HL-60 (cell line): ENCODE measurements at regions not wholly inside any gene's neighbourhood (a gene's known extent, or its start where the extent isn't known, plus 50 kb on each side); places are given as distances from the start of the nearest gene placed in this dataset.

Experiments
- DNase-seq, 2 experiments: peaks; one replicate each; pipeline ENCODE4 v3.0.0-alpha.2; 2010 to 2020; ENCODE audit warnings: low read depth in 1 of 2, low spot score in 1 of 2
- H3K27ac ChIP-seq: fragments of 250-450 bp; sonication (Bioruptor Pico); replicated peaks from 2 replicates; pipeline ENCODE4 v1.5.1; 2020; ENCODE audit warnings: mild to moderate bottlenecking, moderate library complexity
- H3K27me3 ChIP-seq: fragments of 250-450 bp; sonication (Bioruptor Pico); 2 replicates; pipeline ENCODE4 v1.5.1; 2021; ENCODE audit warnings: mild to moderate bottlenecking, moderate library complexity; ENCODE audit not compliant: insufficient read depth, poor library complexity, severe bottlenecking
- H3K4me3 ChIP-seq: replicated peaks from 2 replicates; pipeline ENCODE4 v1.5.1; 2011; ENCODE audit warnings: mild to moderate bottlenecking, control low read depth, low read length; ENCODE audit not compliant: insufficient read depth
- CTCF ChIP-seq: IDR thresholded peaks from one replicate; pipeline ENCODE4 v1.5.1; 2011; ENCODE audit warnings: low read length, control low read depth, inconsistent platforms; ENCODE audit not compliant: insufficient read depth
- GABPA ChIP-seq: IDR thresholded peaks from 2 replicates; pipeline ENCODE4 v1.6.1; 2012; ENCODE audit warnings: low read depth
- POLR2AphosphoS5 ChIP-seq: IDR thresholded peaks from 2 replicates; pipeline ENCODE4 v1.6.1; 2012; ENCODE audit warnings: low read depth
- REST ChIP-seq: IDR thresholded peaks from 2 replicates; pipeline ENCODE4 v1.6.1; 2012; ENCODE audit warnings: low read depth; ENCODE audit not compliant: insufficient replicate concordance
- SPI1 ChIP-seq: IDR thresholded peaks from 2 replicates; pipeline ENCODE4 v1.6.1; 2012; ENCODE audit warnings: low read depth, mild to moderate bottlenecking, borderline replicate concordance

GRCh38 chrX:39983715-39984114, 114.0 kb downstream of the BCOR start:
- Histone ChIP-seq H3K27me3 (no peaks in the 10 kb centered on the region), H3K27ac (no peak overlapping the region), H3K4me3 (no peak overlapping the region)
- TF ChIP-seq POLR2AphosphoS5, result no peak
- TF ChIP-seq CTCF, result no peak
- TF ChIP-seq REST, result no peak
- TF ChIP-seq GABPA, result no peak
- no peak for TF ChIP-seq SPI1
- DNase-seq, result no peak

- DNase-seq, result no peak
- no peak overlapping the region for H3K27ac ChIP-seq
- TF ChIP-seq REST (no peak), CTCF (no peak), GABPA (no peak), SPI1 (no peak), POLR2AphosphoS5 (no peak)
- H3K4me3 ChIP-seq, result no peak overlapping the region
- no peaks in the 10 kb centered on the region for H3K27me3 ChIP-seq
Observed at GRCh38 chrX:39984191-39984956, 113.4 kb downstream of the BCOR start.

GRCh38 chrX:39985071-39985470, 112.7 kb downstream of the BCOR start:
- Histone ChIP-seq H3K4me3 (no peak overlapping the region), H3K27ac (no peak overlapping the region), H3K27me3 (no peaks in the 10 kb centered on the region)
- DNase-seq, result no peak
- no peak for TF ChIP-seq SPI1
- no peak for TF ChIP-seq REST
- TF ChIP-seq POLR2AphosphoS5, result no peak
- no peak for TF ChIP-seq CTCF
- no peak for TF ChIP-seq GABPA
